Transverse colon (tissue), 4 donors: ENCODE measurements at regions not wholly inside any gene's neighbourhood (a gene's known extent, or its start where the extent isn't known, plus 50 kb on each side); places are given as distances from the start of the nearest gene placed in this dataset.

ENCODE experiments used
- small RNA-seq, 4 donors: library from RNA; depleted of rRNA; stranded (forward); fragments of <200 nt; gene quantifications; one replicate each; pipeline ENCODE3, GENCODE V24; 2016

Small RNAs in the stretch of these regions (small RNA-seq; reads per million reads assigned to genes)
- gene AL022161.1 (0 reads per million in 4 donors), gene RN7SL379P (0 reads per million in 4 donors), gene RNA5SP510 (0 reads per million in 4 donors), gene RPS29P28 (0 reads per million in 4 donors)
